KOPT-K1 (cell line): ENCODE measurements at regions not wholly inside any gene's neighbourhood (a gene's known extent, or its start where the extent isn't known, plus 50 kb on each side); places are given as distances from the start of the nearest gene placed in this dataset.
"Not testable (repeated sequence)": the region's sequence is repeated elsewhere in the genome, so short reads cannot be mapped to it uniquely, and the experiment has no call there.

ENCODE experiments used
- H3K27ac ChIP-seq: fragments of 200-600 bp; sonication (generic); 2 replicates; pipeline ENCODE4 v1.5.1; 2016; ENCODE audit warnings: antibody characterized with exemption, mild to moderate bottlenecking, low read depth, low read length; ENCODE audit not compliant: poor library complexity, severe bottlenecking
- H3K36me3 ChIP-seq: fragments of 200-600 bp; sonication (generic); 2 replicates; pipeline ENCODE4 v1.5.1; 2017; ENCODE audit warnings: antibody characterized with exemption, mild to moderate bottlenecking, low read length, moderate library complexity; ENCODE audit not compliant: insufficient read depth
- H3K9me3 ChIP-seq: fragments of 200-600 bp; sonication (generic); 2 replicates; pipeline ENCODE4 v1.5.1; 2017; ENCODE audit warnings: antibody characterized with exemption, low read length, mild to moderate bottlenecking; ENCODE audit not compliant: insufficient read depth, poor library complexity, severe bottlenecking

- not testable (repeated sequence) for H3K27ac ChIP-seq, H3K36me3 ChIP-seq
- peaks cover 11% of the 10 kb centered on the region for H3K9me3 ChIP-seq
These were observed 133.4 kb downstream of the MC4R start for GRCh38 chr18:60239024-60239710.

- Histone ChIP-seq H3K9me3 (peaks cover 4% of the 10 kb centered on the region), H3K27ac (no peak overlapping the region), H3K36me3 (no peaks in the 10 kb centered on the region)
These were observed 137.4 kb downstream of the MC4R start for GRCh38 chr18:60235164-60235563.

GRCh38 chr18:60232541-60232940 lies 140.0 kb downstream of the MC4R start:
- no peaks in the 10 kb centered on the region for H3K9me3 ChIP-seq
- H3K36me3 ChIP-seq, result no peaks in the 10 kb centered on the region
- H3K27ac ChIP-seq, result no peak overlapping the region

GRCh38 chr18:60228609-60229595 lies 143.7 kb downstream of the MC4R start:
- H3K36me3 ChIP-seq, result no peaks in the 10 kb centered on the region
- no peak overlapping the region for H3K27ac ChIP-seq
- peaks cover 31% of the 10 kb centered on the region for H3K9me3 ChIP-seq

GRCh38 chr18:60215432-60215831 lies 157.1 kb downstream of the MC4R start:
- no peak overlapping the region for H3K27ac ChIP-seq
- H3K9me3 ChIP-seq, result no peaks in the 10 kb centered on the region
- H3K36me3 ChIP-seq, result no peaks in the 10 kb centered on the region

- Histone ChIP-seq H3K9me3 (no peaks in the 10 kb centered on the region), H3K36me3 (no peaks in the 10 kb centered on the region), H3K27ac (no peak overlapping the region)
These were observed 163.5 kb downstream of the MC4R start for GRCh38 chr18:60209042-60209441.

- H3K27ac ChIP-seq, result no peak overlapping the region
- no peaks in the 10 kb centered on the region for H3K9me3 ChIP-seq
- H3K36me3 ChIP-seq, result no peaks in the 10 kb centered on the region
These were observed 169.9 kb downstream of the MC4R start for GRCh38 chr18:60202708-60203107.

GRCh38 chr18:60200558-60200957 lies 172.0 kb downstream of the MC4R start:
- H3K36me3 ChIP-seq, result no peaks in the 10 kb centered on the region
- H3K9me3 ChIP-seq, result no peaks in the 10 kb centered on the region
- no peak overlapping the region for H3K27ac ChIP-seq

GRCh38 chr18:60199505-60199904 lies 173.1 kb downstream of the MC4R start:
- Histone ChIP-seq H3K9me3 (no peaks in the 10 kb centered on the region), H3K36me3 (no peaks in the 10 kb centered on the region), H3K27ac (no peak overlapping the region)

GRCh38 chr18:60197671-60198462 lies 174.7 kb downstream of the MC4R start:
- Histone ChIP-seq H3K27ac (no peak overlapping the region), H3K36me3 (no peaks in the 10 kb centered on the region), H3K9me3 (no peaks in the 10 kb centered on the region)

GRCh38 chr18:60196836-60197606 lies 175.6 kb downstream of the MC4R start:
- Histone ChIP-seq H3K27ac (no peak overlapping the region), H3K9me3 (no peaks in the 10 kb centered on the region), H3K36me3 (no peaks in the 10 kb centered on the region)

GRCh38 chr18:60193780-60194179 lies 178.8 kb downstream of the MC4R start:
- H3K36me3 ChIP-seq, result no peaks in the 10 kb centered on the region
- H3K27ac ChIP-seq, result no peak overlapping the region
- no peaks in the 10 kb centered on the region for H3K9me3 ChIP-seq

GRCh38 chr18:60191926-60192325 lies 180.6 kb downstream of the MC4R start:
- Histone ChIP-seq H3K27ac (no peak overlapping the region), H3K9me3 (no peaks in the 10 kb centered on the region), H3K36me3 (no peaks in the 10 kb centered on the region)

- no peak overlapping the region for H3K27ac ChIP-seq
- H3K36me3 ChIP-seq, result no peaks in the 10 kb centered on the region
These were observed 182.7 kb downstream of the MC4R start for GRCh38 chr18:60189856-60190255.

More at GRCh38 chr18:60189856-60190255, 182.7 kb downstream of the MC4R start:
- no peaks in the 10 kb centered on the region for H3K9me3 ChIP-seq
